SIG-M5 treated with dmso at 0.1 percent for 504 hours (cell line): ENCODE measurements at regions not wholly inside any gene's neighbourhood (a gene's known extent, or its start where the extent isn't known, plus 50 kb on each side); places are given as distances from the start of the nearest gene placed in this dataset.
"Not testable (repeated sequence)": the region's sequence is repeated elsewhere in the genome, so short reads cannot be mapped to it uniquely, and the experiment has no call there.

Experiments
- DNase-seq: peaks from one replicate; lab custom pipeline; 2025; ENCODE audit not compliant: unreplicated experiment; lab: John Stamatoyannopoulos, UW

- no peak for DNase-seq
Measured at GRCh38 chr18:64749884-64750283, 601.0 kb upstream of the LINC00305 start.

DNA sequence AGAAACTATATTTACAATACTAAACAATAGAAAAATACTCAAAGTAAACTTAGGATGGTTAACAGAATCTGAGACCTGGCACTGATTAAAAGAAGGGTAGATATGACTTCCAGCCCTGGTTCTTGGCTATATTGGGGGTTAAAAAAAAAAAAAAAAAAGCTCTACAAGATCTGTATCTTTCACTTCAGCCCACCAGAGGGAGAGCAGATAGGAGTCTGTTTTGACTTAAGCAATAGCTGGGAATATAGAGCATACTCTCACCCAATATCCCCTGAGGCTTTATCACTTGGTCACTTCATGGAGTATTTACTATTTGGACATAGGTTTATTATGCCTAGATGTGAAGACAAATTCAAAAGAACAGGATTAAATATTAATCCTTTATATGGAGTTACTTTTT lies 598.9 kb upstream of the LINC00305 start:
- DNase-seq: no peak

DNA sequence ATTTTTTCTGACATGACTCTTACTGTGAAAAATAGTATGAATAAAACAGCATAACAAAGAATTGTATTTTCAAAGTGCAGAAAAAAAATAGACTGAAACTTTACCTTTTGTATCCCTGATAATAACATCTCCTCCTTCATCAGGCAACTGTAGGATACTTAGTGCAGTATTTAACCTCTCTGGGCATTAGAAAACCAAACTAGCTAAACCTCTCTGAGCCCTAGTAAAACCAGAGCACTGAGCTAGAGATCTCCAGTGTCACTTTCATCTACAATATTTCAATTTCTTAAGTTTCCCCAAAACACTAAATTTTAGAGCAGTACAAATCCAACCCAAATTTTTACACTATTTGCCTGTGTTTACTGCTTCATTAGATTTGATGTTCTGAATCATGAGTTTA lies 594.0 kb upstream of the LINC00305 start:
- no peak for DNase-seq

- no peak for DNase-seq
Measured at GRCh38 chr18:64734063-64734462, 585.2 kb upstream of the LINC00305 start.

- DNase-seq: not testable (repeated sequence)
Measured at GRCh38 chr18:64725657-64726056, 576.8 kb upstream of the LINC00305 start.

- DNase-seq: no peak
Measured at GRCh38 chr18:64720781-64721464, 572.0 kb upstream of the LINC00305 start.

DNA sequence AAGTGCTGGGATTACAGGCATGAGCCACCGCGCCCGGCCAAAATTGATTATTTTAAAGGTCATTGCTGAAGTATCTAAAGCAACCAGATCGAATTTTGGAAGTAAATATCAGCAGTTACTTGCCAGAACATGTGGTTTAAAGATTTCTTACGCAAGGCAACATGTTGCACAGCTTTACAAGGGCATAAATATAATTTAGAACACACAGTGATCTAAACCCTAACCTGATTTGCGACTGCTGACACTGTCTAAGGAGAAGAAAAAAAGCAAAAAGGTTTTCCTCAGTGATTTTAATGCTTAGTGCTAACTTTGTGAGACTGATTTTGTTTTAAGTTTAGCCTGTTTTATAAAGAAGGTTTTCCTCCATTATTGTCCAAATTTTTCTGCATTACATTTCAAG lies 569.9 kb upstream of the LINC00305 start:
- DNase-seq: no peak

DNA sequence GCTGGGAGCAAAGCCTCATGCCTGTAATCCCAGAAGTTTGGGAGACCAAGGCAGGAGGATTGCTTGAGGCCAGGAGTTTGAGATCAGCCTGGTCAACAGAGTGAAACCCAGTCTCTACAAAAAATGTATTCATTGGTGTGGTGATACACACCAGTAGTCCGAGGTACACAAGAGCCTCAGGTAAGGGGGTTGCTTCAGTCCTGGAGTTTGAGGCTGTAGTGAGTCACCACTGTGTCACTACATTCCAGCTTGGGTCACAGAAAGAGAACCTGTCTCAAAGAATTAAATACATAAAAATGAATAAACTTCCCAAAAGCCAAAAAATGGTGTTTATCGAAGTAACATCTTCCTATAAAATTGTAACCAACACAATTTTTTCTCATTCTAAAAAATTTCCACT lies 568.1 kb upstream of the LINC00305 start:
- DNase-seq: no peak

DNA sequence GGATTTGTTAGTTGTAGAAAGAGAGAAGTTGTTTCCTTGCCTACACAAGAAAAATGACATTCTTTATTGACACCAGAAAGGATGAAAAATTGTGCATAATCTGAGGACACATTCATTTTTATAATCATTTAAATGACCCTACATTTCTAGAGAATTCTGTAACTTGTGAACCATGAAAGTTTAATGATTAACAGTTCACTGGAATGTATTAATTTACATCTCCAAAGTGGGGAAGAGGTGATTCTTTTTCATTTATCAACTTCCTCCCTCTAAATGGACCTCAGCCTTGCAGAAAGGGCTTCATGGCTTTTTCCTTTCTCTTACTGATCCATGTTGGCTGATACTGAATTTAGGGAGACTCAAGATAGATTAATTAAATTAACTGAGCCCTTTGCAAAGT lies 565.2 kb upstream of the LINC00305 start:
- DNase-seq: no peak

DNA sequence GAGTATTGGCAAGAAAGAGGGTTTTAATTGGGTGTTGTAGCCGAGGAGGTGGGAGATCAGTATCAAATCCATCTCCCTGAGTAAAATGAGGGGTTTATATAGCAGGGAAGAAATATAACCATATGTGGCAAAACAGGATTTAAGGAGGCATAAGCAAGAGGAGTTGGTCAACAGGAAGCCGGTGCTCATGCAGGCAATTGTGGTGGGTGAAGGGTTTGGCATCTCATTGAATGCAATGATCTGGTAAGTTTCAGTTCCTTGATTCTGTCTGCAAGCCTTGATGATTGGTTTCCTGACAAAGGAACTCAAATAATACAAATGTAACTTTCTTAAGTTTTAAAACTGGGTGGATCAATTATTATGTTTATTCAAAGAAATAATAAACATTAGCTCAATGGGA lies 564.4 kb upstream of the LINC00305 start:
- peak; percentile 91 for DNase-seq

DNA sequence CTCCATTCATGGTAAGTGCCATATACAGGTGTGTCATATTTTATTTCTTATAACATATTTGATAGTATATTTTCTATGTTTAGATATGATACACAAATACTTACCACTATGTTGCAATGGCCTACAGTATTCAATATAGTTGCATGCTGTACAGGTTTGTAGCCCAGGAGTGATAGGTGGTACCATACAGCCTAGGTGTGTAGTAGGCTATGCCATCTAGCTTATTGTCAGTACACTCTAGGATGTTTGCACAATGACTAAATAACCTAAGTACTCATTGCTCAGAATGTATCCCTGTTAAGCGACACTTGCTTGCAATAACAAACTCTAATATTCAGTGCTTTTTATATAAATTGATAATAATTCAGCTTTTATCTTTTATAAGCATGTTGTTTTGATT lies 563.1 kb upstream of the LINC00305 start:
- DNase-seq: no peak

DNA sequence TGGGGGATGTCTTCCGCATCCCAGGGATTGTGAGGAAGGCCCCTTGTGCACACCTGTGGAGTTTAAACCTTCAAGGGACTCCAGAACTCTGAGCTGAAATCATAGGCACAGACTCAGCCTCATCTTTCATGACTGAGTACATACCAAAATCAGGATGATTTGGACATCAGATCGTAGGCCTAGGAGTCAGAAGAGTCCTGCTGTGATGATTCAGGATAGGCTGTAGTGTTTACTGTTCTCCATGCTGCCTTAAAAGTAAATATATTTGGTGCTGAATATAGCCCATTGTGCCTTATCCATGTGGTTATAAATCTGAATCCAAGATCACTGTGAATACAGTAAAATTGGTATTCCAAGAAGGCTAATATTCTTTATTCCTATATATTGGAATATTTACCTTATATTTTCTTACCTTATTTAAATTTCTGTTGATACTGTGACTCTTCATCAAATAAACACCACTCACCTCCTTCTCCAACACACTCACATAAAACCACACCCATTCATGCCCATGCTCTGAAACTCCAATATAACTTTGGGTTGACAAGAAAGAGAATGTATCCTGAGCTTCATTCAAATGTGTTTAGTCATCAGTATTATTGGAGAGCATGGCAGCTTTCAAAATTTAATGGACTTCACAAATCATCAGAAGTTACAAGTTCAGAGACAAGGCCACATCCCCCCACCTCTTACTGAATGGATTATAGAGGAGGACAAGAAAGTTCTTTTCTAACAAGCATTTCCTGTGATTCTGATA lies 561.4 kb upstream of the LINC00305 start:
- DNase-seq: no peak

GRCh38 chr18:64707052-64707451 lies 558.2 kb upstream of the LINC00305 start:
- peak; percentile 35 for DNase-seq

DNA sequence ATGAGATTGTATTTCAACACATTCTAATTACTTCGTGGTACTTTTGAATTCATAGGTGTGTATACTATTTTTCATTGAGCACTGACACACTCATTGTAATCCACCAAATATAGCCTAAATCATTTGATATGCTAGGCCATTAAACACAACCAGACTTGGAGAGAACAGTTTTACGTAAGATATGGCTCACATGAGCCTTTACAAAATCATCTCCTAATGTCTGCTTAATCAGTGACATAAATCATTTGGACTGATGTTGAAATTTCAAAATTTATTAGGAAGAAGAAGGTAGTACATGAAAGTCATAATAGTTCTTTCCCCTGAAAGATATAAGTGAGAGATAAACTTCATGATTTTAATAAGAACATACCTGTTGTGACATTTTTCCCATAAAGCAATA lies 550.2 kb upstream of the LINC00305 start:
- DNase-seq: no peak

DNA sequence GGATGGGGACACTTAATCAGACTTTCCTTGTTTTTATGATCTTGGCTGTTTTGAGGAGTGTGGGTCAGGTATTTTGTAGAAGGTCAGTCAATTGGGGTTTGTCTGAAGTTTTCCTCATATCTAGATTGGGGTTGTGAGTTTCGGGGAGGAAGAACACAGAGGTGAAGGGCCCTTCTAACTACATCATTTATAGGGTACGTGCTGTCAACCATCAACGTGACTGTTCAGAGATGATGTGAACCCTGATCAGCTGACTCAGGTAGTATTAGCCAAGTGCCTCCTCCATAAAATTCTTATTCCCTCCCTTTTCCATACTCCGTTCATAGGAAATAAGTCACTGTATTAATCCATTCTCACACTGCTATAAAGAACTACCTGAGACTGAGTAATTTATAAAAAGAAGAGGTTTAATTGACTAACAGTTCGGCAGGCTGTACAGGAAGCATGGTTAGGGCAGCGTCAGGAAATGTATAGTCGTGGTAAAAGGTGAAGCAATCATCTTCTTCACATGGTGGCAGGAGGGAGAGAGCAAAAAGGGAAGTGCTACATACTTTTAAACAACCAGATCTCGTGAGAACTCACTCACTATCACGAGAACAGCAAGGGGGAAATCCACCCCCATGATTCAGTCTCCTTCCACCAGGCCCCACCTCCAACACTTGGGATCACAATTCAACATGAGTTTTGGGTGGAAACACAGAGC lies 547.1 kb upstream of the LINC00305 start:
- DNase-seq: peak; percentile 48

GRCh38 chr18:64693766-64694165 lies 544.9 kb upstream of the LINC00305 start:
- DNase-seq: no peak

GRCh38 chr18:64692826-64693225 lies 543.9 kb upstream of the LINC00305 start:
- DNase-seq: no peak

DNA sequence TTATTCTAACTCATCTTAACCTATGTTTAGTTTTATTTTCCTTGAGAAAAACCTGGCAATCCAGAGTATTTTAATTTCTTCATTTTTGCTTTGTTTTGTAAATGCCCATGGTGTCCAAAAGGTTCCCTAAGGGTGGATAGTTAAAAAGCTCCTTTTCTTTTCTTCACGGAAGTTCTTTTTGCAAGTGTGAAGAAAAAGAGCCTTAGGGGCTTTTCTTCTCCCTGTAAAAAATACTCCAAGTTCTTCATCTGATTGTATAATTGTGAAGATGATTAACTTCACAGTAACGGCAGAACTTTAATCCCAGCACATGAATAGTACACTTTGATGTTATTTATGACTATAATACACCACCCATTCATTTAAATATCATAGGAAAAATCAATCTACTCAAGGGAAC lies 530.2 kb upstream of the LINC00305 start:
- no peak for DNase-seq

- DNase-seq: no peak
Measured at GRCh38 chr18:64678048-64678447, 529.2 kb upstream of the LINC00305 start.

GRCh38 chr18:64674694-64675093 lies 525.8 kb upstream of the LINC00305 start:
- no peak for DNase-seq

DNA sequence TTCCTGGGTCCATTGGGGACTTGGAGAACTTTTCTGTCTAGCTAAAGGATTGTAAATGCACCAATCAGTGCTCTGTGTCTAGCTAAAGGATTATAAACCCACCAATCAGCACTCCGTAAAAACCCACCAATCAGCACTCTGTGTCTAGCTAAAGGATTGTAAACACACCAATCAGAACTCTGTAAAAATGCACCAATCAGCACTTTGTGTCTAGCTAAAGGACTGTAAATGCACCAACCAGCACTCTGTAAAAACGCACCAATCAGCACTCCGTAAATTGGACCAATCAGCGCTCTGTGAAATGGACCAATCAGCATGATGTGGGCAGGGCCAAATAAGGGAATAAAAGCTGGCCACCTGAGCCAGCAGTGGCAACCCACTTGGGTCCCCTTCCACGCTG lies 522.4 kb upstream of the LINC00305 start:
- DNase-seq: not testable (repeated sequence)

- DNase-seq: no peak
Measured at GRCh38 chr18:64668461-64668962, 519.6 kb upstream of the LINC00305 start.
